ENCODE measurements at regions not wholly inside any gene's neighbourhood (a gene's known extent, or its start where the extent isn't known, plus 50 kb on each side); places are given as distances from the start of the nearest gene placed in this dataset.
A peak's percentile ranks its signal among the peaks of the same experiment; 100 is the strongest.

DNA sequence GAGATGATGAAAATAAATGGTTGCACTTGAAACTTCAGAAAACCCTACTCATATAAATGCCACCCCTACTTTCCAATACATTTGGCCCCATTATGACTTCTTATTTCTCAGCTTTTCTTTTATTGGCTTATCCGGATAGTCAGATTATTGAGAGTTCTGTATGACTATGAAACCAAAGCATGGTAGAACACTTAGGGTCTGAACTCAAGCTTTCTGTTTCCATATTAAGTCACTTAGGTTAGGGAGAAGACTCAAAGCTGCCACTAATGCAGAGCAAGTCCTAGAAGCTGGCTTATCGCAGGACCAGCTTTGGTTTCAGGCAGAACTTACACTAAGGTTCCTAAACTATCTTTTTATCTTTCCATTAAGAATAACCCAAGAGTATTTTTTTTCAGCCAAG is 229.9 kb upstream of the CPEB2 start:
- no peak for DNase-seq (ENCODE audit: extremely low read depth in 1 of 11, low read depth in 9 of 11, low spot score in 4 of 11)

DNA sequence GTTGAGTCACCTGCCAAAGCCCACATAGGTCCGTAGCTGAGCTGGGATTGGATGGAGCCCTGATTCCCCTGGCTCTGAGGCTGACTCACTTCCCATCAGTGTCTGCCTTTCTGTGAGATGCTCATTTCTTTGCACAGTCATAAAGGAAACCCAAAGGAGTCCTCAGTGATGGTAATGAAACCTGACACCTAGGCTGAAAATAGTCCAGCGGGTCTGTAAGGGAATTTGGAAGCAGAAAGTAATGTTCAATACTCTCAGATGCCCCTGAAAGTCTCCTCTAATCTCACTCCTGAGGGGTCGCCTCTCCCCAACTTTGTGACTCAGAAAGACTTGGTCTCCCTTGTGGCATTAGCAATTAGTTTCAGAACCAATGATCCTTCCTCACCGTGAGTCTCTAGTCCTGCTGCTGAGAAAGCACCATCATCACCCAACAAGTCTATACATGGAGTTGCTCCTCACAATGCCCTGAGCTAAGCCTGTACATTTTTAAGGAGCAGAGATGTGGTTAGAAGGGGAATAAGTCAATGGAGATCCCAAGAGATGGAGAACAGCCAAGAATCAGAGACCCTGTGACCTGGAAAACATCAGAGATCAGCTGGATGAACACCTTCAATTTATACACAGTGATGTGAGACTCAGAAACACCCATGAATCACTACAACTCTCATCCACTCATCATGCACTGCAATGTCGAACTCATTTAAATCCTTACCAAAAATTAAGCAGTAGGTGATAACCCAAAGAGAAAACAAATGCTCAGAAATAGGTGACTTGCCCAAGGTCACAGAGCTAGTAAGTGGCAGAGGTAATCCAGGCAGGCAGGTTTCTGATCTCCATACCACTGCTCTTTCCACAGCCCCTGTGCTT is 219.0 kb upstream of the CPEB2 start:
- no peak for DNase-seq (ENCODE audit: extremely low read depth in 1 of 11, low read depth in 9 of 11, low spot score in 4 of 11)

DNA sequence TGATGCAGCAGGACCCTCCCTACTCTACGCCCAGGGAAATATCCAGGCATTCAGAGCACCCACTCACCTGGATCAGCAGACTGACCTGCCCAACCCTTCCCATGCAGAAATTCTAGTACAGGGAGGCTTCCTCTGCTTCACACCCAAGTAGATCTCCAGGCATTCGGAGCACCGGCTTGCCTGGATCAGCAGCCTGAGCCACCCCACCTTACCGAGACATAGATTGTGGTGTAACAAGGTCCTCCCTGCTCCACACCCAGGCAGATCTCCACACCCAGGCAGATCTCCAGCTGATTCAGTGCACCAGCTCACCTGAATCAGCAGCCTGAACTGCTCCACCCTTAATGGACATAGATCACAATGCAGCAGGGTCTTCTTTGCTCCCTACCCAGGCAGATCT is 215.1 kb upstream of the CPEB2 start:
- DNase-seq (ENCODE audit: extremely low read depth in 1 of 11, low read depth in 9 of 11, low spot score in 4 of 11), result no peak

- DNase-seq (ENCODE audit: extremely low read depth in 1 of 11, low read depth in 9 of 11, low spot score in 4 of 11), result no peak
Observed at GRCh38 chr4:14787894-14788293, 214.4 kb upstream of the CPEB2 start.

- no peak for DNase-seq (ENCODE audit: extremely low read depth in 1 of 11, low read depth in 9 of 11, low spot score in 4 of 11)
Observed at GRCh38 chr4:14790494-14790893, 211.8 kb upstream of the CPEB2 start.

DNA sequence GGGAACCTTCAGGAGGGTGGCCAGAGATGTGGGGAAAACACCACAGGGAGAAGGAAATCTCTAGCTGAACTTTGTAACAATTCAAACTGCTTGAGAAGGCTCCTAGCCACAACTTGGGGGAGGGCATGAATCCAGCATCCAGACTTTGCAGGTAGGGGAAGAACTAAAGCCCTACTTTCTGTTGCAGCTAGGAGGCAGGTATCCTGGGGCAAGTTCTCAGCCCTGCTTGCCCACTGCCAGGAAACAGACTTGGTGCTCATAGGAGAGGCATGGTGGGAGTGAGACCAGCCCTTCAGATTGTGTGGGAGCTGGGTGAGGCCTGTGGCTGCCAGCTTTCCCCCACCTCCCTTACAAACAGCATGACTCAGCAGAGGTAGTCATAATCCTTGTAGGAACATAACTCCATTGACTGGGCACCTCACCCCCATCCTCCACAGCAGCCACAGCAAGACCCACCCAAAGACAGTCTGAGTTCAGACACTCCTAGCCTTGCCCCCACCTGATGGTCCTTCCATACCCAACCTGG is 209.5 kb upstream of the CPEB2 start:
- DNase-seq (ENCODE audit: extremely low read depth in 1 of 11, low read depth in 9 of 11, low spot score in 4 of 11), result no peak

DNA sequence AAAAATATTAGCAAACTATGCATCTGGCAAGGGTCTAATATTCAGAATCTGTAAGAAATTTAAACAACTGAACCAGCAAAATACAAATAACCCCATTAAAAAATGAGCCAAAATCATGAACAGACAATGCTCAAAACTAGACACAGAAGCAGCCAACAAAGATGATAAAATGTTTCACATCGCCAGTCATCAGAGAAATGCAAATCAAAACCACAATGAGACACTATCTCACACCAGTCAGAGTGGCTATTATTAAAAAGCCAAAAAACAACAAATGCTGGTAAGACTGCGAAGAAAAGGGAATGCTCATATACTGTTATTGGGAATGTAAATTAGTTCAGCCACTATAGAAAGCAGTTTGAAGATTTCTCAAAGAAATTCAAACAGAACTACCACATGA is 201.3 kb upstream of the CPEB2 start:
- no peak for DNase-seq (ENCODE audit: extremely low read depth in 1 of 11, low read depth in 9 of 11, low spot score in 4 of 11)

- no peak for DNase-seq (ENCODE audit: extremely low read depth in 1 of 11, low read depth in 9 of 11, low spot score in 4 of 11)
Observed at GRCh38 chr4:14802596-14802995, 199.7 kb upstream of the CPEB2 start.

- no peak for DNase-seq (ENCODE audit: extremely low read depth in 1 of 11, low read depth in 9 of 11, low spot score in 4 of 11)
Observed at GRCh38 chr4:14807856-14808255, 194.4 kb upstream of the CPEB2 start.

DNA sequence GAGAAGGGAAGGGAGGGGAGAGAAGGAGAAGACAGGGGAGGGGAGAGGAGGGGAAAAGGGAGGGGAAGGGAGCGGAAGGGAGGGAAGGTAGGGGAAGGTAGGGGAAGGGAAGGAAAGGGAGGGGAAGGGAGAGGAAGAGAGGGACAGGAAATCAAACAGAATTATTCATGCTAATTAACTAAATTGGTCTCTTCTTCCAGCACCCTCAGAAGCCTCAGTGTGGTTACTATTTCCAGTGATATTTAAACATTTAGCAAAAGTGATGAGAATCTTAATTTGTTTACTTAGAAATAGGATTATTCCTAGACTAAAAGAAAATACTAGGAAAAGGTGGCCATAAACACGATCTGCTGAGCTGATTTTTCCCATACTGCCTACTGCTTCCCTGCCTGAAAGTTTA is 193.1 kb upstream of the CPEB2 start:
- no peak for DNase-seq (ENCODE audit: extremely low read depth in 1 of 11, low read depth in 9 of 11, low spot score in 4 of 11)

DNA sequence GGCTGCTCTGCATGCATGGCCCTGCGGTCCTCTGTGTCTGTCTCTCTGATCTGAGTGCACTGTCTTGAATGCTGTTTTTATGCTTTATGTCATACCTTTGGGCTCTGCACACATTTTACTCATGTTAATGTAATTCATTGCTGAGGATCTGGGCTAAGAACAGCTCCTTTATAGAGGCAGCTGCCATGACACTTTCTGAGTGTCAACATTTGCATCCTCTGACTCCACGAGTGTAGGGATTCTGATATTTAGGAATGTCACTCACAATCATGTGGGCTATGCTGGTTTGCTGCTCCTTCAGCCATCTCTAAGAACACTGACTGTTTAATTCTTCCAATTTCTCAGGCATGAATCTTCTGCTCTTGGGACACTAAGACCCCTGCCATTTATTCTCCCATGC is 192.2 kb upstream of the CPEB2 start:
- no peak for DNase-seq (ENCODE audit: extremely low read depth in 1 of 11, low read depth in 9 of 11, low spot score in 4 of 11)

- DNase-seq (ENCODE audit: extremely low read depth in 1 of 11, low read depth in 9 of 11, low spot score in 4 of 11), result no peak
Observed at GRCh38 chr4:14810568-14810967, 191.7 kb upstream of the CPEB2 start.

GRCh38 chr4:14812101-14812500 is 190.2 kb upstream of the CPEB2 start:
- no peak for DNase-seq (ENCODE audit: extremely low read depth in 1 of 11, low read depth in 9 of 11, low spot score in 4 of 11)

- DNase-seq (ENCODE audit: extremely low read depth in 1 of 11, low read depth in 9 of 11, low spot score in 4 of 11), result no peak
Observed at GRCh38 chr4:14816623-14817261, 185.5 kb upstream of the CPEB2 start.

DNA sequence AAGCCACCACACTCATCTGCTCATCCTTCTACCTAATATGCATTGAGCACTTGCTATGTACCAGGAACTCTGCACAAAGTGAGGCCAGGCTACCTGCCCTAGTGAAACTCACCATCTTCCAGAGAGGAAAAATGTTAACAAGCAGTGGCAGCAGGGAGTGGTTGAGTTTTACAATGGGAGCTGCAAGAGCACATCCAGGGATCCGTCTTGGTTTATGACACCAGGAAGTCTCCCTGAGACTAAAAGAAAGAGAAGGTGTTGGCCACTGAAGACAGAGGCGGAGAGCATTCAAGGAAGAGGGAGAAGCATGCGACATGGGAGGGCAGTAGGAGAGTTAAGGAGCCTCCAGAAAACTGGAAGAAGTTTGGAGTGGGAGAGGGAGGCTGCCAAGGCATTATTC is 178.1 kb upstream of the CPEB2 start:
- no peak for DNase-seq (ENCODE audit: extremely low read depth in 1 of 11, low read depth in 9 of 11, low spot score in 4 of 11)

GRCh38 chr4:14827111-14827510 is 175.2 kb upstream of the CPEB2 start:
- DNase-seq (ENCODE audit: extremely low read depth in 1 of 11, low read depth in 9 of 11, low spot score in 4 of 11), result no peak

DNA sequence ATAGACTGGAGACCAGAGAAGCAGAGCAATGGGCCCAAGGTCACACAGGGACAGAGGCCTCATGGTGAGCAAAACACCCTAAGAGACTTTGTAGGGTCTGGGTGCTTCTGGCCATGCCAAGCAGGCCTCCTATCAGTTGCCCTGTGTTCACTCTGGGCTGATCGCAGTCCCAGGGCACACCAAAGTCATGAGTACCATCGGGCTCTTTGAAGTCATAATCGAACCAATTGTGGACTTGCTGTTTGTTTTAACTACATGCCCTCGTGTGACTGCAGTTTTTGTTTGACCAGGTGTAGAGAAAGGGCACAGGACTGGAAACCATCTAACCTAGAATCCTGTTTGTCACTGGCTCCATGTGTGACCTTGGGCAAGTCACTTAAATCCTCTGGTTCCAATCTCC is 172.5 kb upstream of the CPEB2 start:
- no peak for DNase-seq (ENCODE audit: extremely low read depth in 1 of 11, low read depth in 9 of 11, low spot score in 4 of 11)

GRCh38 chr4:14831416-14831815 is 170.9 kb upstream of the CPEB2 start:
- DNase-seq (ENCODE audit: extremely low read depth in 1 of 11, low read depth in 9 of 11, low spot score in 4 of 11), result no peak

DNA sequence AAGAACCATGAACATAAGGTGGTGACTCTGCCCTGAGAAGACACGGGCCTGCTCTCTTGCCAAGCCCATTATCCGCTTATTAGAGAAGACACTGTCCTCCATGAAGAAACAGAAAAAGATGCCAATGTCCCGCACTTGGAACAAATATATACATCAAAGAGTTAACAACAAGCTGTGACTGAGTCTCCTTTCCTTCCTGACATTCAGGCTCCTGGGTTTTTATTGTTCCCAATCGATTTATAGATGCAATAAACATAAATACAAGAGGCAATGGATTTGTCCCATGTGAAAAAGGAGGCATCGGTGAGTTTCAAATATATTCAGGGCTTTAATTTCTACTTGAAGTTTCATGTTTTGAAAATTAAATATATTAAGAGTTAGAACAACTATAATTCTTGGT is 169.2 kb upstream of the CPEB2 start:
- DNase-seq (ENCODE audit: extremely low read depth in 1 of 11, low read depth in 9 of 11, low spot score in 4 of 11), result no peak

- no peak for DNase-seq (ENCODE audit: extremely low read depth in 1 of 11, low read depth in 9 of 11, low spot score in 4 of 11)
Observed at GRCh38 chr4:14834382-14834781, 167.9 kb upstream of the CPEB2 start.

DNA sequence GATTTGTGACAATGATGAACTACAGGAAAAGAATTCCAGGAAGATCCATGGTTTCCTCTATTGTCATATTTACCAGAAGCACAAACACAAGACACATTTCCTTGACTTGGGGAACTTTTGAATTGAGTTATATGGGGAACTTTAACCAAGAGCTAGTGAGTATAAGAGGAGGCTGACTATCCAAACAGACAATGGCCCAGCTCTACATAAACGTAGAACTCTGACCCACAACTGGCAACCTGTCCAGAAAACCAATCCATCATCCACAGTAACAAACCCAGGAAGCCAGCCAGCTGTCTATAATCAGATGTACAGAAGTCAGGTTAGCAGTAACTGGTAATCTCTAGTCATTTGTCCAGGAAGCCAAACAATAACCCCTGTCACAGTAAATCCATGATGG is 167.0 kb upstream of the CPEB2 start:
- DNase-seq (ENCODE audit: extremely low read depth in 1 of 11, low read depth in 9 of 11, low spot score in 4 of 11), result peak in 2 of 11 donors; percentile 6 to 14

Data from renal cortex interstitium (tissue), 11 donors.